Spinal cord (tissue), 9 donors: ENCODE measurements at regions not wholly inside any gene's neighbourhood (a gene's known extent, or its start where the extent isn't known, plus 50 kb on each side); places are given as distances from the start of the nearest gene placed in this dataset.
"Not testable (repeated sequence)": the region's sequence is repeated elsewhere in the genome, so short reads cannot be mapped to it uniquely, and the experiment has no call there.

Source experiments
- DNase-seq, 6 donors: peaks; one replicate each; pipeline versions ENCODE4 v3.0.0 to v3.0.0-alpha.2; 2013 to 2015; ENCODE audit warnings: low spot score in 6 of 6, low read depth in 4 of 6
- H3K27ac ChIP-seq: one replicate; pipeline ENCODE4 v1.5.1; 2013; ENCODE audit warnings: low read depth, low read length, control low read depth
- H3K27me3 ChIP-seq: one replicate; pipeline ENCODE4 v1.6.1; 2013; ENCODE audit warnings: low read length; ENCODE audit not compliant: control insufficient read depth, insufficient read depth
- H3K36me3 ChIP-seq: one replicate; pipeline ENCODE4 v1.6.1; 2013; ENCODE audit warnings: low read length; ENCODE audit not compliant: control insufficient read depth, insufficient read depth
- H3K4me1 ChIP-seq: one replicate; pipeline ENCODE4 v1.6.1; 2013; ENCODE audit warnings: low read length; ENCODE audit not compliant: control insufficient read depth, insufficient read depth
- H3K4me3 ChIP-seq: one replicate; pipeline ENCODE4 v1.5.1; 2013; ENCODE audit warnings: low read depth, low read length, control low read depth
- H3K9me3 ChIP-seq: one replicate; pipeline ENCODE4 v1.6.1; 2013; ENCODE audit warnings: low read length; ENCODE audit not compliant: control insufficient read depth, insufficient read depth
- WGBS: methylation state at CpG from one replicate; pipeline ENCODE4 v1.1.5; 2013; ENCODE audit warnings: missing lambda C conversion rate; ENCODE audit not compliant: insufficient coverage; 5-methylcytosine and 5-hydroxymethylcytosine counted together
- donor health status: healthy.

GRCh38 chr2:47297767-47298425, 71.2 kb upstream of the EPCAM start:
- WGBS, result 87% methylated on average over 4 of the region's 7 CpGs
- Histone ChIP-seq H3K36me3 (no peaks in the 10 kb centered on the region), H3K4me3 (no peak overlapping the region), H3K9me3 (no peaks in the 10 kb centered on the region), H3K27me3 (no peaks in the 10 kb centered on the region), H3K4me1 (no peaks in the 10 kb centered on the region), H3K27ac (no peak overlapping the region)
- DNase-seq, result no peak

GRCh38 chr2:47295981-47296635, 73.0 kb upstream of the EPCAM start:
- DNase-seq, result no peak
- no peaks in the 10 kb centered on the region for H3K36me3 ChIP-seq
- 25% methylated on average over 1 of the region's 5 CpGs for WGBS
- H3K9me3 ChIP-seq, result no peaks in the 10 kb centered on the region
- no peak overlapping the region for H3K27ac ChIP-seq
- no peak overlapping the region for H3K4me3 ChIP-seq
- no peaks in the 10 kb centered on the region for H3K4me1 ChIP-seq
- no peaks in the 10 kb centered on the region for H3K27me3 ChIP-seq

- Histone ChIP-seq H3K4me3 (no peak overlapping the region), H3K27me3 (no peaks in the 10 kb centered on the region), H3K9me3 (no peaks in the 10 kb centered on the region), H3K36me3 (no peaks in the 10 kb centered on the region), H3K4me1 (no peaks in the 10 kb centered on the region), H3K27ac (no peak overlapping the region)
- WGBS, result 47% methylated on average over 2 of the region's 3 CpGs
- DNase-seq, result no peak
Measured at GRCh38 chr2:47295131-47295980, 73.8 kb upstream of the EPCAM start.

GRCh38 chr2:47293976-47294375, 75.1 kb upstream of the EPCAM start:
- no peaks in the 10 kb centered on the region for H3K36me3 ChIP-seq
- no peak overlapping the region for H3K27ac ChIP-seq
- H3K9me3 ChIP-seq, result no peaks in the 10 kb centered on the region
- WGBS, result 85% methylated on average over 6 of the region's 6 CpGs
- no peak overlapping the region for H3K4me3 ChIP-seq
- H3K4me1 ChIP-seq, result no peaks in the 10 kb centered on the region
- H3K27me3 ChIP-seq, result no peaks in the 10 kb centered on the region
- DNase-seq, result no peak

- H3K4me1 ChIP-seq, result no peaks in the 10 kb centered on the region
- H3K27me3 ChIP-seq, result no peaks in the 10 kb centered on the region
- DNase-seq, result no peak
- no peak overlapping the region for H3K4me3 ChIP-seq
- H3K27ac ChIP-seq, result no peak overlapping the region
- H3K36me3 ChIP-seq, result no peaks in the 10 kb centered on the region
- H3K9me3 ChIP-seq, result no peaks in the 10 kb centered on the region
- no CpG with 5 or more reads among the region's 1 CpG for WGBS
Measured at GRCh38 chr2:47288864-47289263, 80.2 kb upstream of the EPCAM start.

GRCh38 chr2:47283659-47284058, 85.5 kb upstream of the EPCAM start:
- H3K9me3 ChIP-seq, result no peaks in the 10 kb centered on the region
- no peak overlapping the region for H3K4me3 ChIP-seq
- DNase-seq, result no peak
- 92% methylated on average over 4 of the region's 7 CpGs for WGBS
- no peak overlapping the region for H3K27ac ChIP-seq
- no peaks in the 10 kb centered on the region for H3K4me1 ChIP-seq
- no peaks in the 10 kb centered on the region for H3K36me3 ChIP-seq
- H3K27me3 ChIP-seq, result no peaks in the 10 kb centered on the region

GRCh38 chr2:47282621-47283272, 86.4 kb upstream of the EPCAM start:
- no peak overlapping the region for H3K27ac ChIP-seq
- no peaks in the 10 kb centered on the region for H3K27me3 ChIP-seq
- no peaks in the 10 kb centered on the region for H3K4me1 ChIP-seq
- H3K36me3 ChIP-seq, result no peaks in the 10 kb centered on the region
- H3K9me3 ChIP-seq, result no peaks in the 10 kb centered on the region
- WGBS, result 84% methylated on average over 2 of the region's 3 CpGs
- no peak for DNase-seq
- H3K4me3 ChIP-seq, result no peak overlapping the region

GRCh38 chr2:47279525-47279924, 89.6 kb upstream of the EPCAM start:
- H3K36me3 ChIP-seq, H3K27ac ChIP-seq, H3K9me3 ChIP-seq, H3K4me3 ChIP-seq, H3K27me3 ChIP-seq, DNase-seq, H3K4me1 ChIP-seq: not testable (repeated sequence)
- WGBS, result 100% methylated on average over 3 of the region's 4 CpGs

GRCh38 chr2:47277987-47278386, 91.1 kb upstream of the EPCAM start:
- WGBS, result 60% methylated on average over 1 of the region's 1 CpG
- H3K27ac ChIP-seq, result no peak overlapping the region
- DNase-seq, result no peak

More at GRCh38 chr2:47277987-47278386, 91.1 kb upstream of the EPCAM start:
- Histone ChIP-seq H3K36me3 (no peaks in the 10 kb centered on the region), H3K4me3 (no peak overlapping the region), H3K27me3 (no peaks in the 10 kb centered on the region), H3K4me1 (peaks cover 11% of the 10 kb centered on the region), H3K9me3 (no peaks in the 10 kb centered on the region)
